ENCODE measurements at regions not wholly inside any gene's neighbourhood (a gene's known extent, or its start where the extent isn't known, plus 50 kb on each side); places are given as distances from the start of the nearest gene placed in this dataset.

DNA sequence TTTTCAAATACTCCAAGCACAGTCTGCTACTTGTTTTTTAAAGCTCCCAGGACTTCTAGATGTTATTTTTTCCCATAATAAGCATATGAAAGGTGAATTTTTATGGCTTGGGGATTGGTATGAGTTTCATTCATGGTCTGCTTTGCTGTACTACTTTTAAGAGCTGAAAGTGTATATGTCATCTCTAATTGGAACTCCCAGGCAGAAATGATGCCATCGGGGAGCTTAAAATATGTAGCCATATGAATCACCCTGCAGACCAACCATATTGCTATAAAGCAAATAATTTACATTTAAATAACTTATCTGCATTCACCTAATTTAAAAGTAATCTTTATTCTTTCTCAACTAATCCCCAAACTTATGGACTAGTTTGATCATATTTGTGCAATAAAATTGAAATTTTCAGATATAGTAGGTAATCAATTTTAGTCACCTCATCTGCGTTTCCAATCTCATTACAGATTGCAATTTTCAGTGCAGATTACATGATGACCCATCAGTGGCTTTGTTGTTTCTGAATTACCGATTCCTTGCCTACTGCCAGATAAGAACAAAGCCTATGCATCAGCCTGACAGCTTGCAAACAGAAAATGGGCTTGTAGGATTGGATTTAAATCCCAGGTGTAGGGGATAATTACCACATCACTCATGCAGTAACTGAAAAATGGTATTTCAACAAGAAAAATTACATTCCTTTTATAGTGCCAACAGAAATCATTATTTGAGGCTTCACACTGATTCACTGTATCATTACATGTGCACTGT, 689.4 kb downstream of the NOVA1 start:
- H3K56ac ChIP-seq (ENCODE audit: insufficient read length, low read depth, low read length), result no peak overlapping the region
- Mint-ChIP-seq H3K4me3 (no peak overlapping the region), H3K9me3 (no peaks in the 10 kb centered on the region), H3K4me1 (peaks cover 2% of the 10 kb centered on the region in 2 experiments; a peak in 3 of 4 replicates), H3K27ac (no peak overlapping the region), H3K36me3 (ENCODE audit: insufficient read depth in 1 of 3, low read depth in 3 of 3) (no peaks in the 10 kb centered on the region), H3K27me3 (ENCODE audit: low read depth) (no peaks in the 10 kb centered on the region)
- no peak overlapping the region for H3K4ac ChIP-seq (ENCODE audit: low read depth, low read length)
- DNase-seq, result no peak
- WGBS (ENCODE audit: extremely low coverage, insufficient read length, low lambda C conversion rate), result no CpG with 5 or more reads among the region's 3 CpGs
- H3K14ac ChIP-seq (ENCODE audit: insufficient read depth, low read length), result no peak overlapping the region
- H3K27ac ChIP-seq (ENCODE audit: insufficient read length, low read depth, low read length), result no peak overlapping the region
- H2BK20ac ChIP-seq (ENCODE audit: low read depth, low read length, poor library complexity, severe bottlenecking), result no peak overlapping the region
- no peaks in the 10 kb centered on the region for H3K23me2 ChIP-seq (ENCODE audit: insufficient read length, low read depth, low read length, poor library complexity, severe bottlenecking)
- H2AK5ac ChIP-seq (ENCODE audit: insufficient read length, low read length), result no peak overlapping the region
- no peaks in the 10 kb centered on the region for H3K9me3 ChIP-seq (ENCODE audit: control insufficient read depth, low read depth, low read length)
- no peaks in the 10 kb centered on the region for H3K27me3 ChIP-seq (ENCODE audit: insufficient read depth, low read length)
- H3K4me1 ChIP-seq (ENCODE audit: insufficient read depth, low read length), result no peaks in the 10 kb centered on the region
- H2BK15ac ChIP-seq (ENCODE audit: low read depth, low read length), result no peak overlapping the region
- TF ChIP-seq, protein P1, sequence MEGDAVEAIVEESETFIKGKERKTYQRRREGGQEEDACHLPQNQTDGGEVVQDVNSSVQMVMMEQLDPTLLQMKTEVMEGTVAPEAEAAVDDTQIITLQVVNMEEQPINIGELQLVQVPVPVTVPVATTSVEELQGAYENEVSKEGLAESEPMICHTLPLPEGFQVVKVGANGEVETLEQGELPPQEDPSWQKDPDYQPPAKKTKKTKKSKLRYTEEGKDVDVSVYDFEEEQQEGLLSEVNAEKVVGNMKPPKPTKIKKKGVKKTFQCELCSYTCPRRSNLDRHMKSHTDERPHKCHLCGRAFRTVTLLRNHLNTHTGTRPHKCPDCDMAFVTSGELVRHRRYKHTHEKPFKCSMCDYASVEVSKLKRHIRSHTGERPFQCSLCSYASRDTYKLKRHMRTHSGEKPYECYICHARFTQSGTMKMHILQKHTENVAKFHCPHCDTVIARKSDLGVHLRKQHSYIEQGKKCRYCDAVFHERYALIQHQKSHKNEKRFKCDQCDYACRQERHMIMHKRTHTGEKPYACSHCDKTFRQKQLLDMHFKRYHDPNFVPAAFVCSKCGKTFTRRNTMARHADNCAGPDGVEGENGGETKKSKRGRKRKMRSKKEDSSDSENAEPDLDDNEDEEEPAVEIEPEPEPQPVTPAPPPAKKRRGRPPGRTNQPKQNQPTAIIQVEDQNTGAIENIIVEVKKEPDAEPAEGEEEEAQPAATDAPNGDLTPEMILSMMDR (conservative IDR thresholded peaks at IDR 0.05), result no peak
- no peak overlapping the region for H2BK5ac ChIP-seq (ENCODE audit: insufficient read length, low read length)
- H3K18ac ChIP-seq (ENCODE audit: insufficient read length, low read depth, low read length), result no peak overlapping the region
- H2BK120ac ChIP-seq (ENCODE audit: low read depth, low read length, poor library complexity, severe bottlenecking), result no peak overlapping the region
- no peak overlapping the region for H2AFZ ChIP-seq (ENCODE audit: low read length)
- no peak overlapping the region for H3T11ph ChIP-seq (ENCODE audit: low read length)
- no peaks in the 10 kb centered on the region for H3K79me1 ChIP-seq (ENCODE audit: insufficient read depth, low read depth, low read length, poor library complexity, severe bottlenecking)
- no peaks in the 10 kb centered on the region for H4K20me1 ChIP-seq (ENCODE audit: control insufficient read depth, insufficient read depth, insufficient read length)
- no peak overlapping the region for H4K5ac ChIP-seq (ENCODE audit: insufficient read length, low read depth, low read length)
- H3K9ac ChIP-seq (ENCODE audit: extremely low read depth, insufficient read length, low read length), result no peak overlapping the region
- H3K23ac ChIP-seq (ENCODE audit: insufficient read length, low read depth, low read length), result no peak overlapping the region
- H4K91ac ChIP-seq (ENCODE audit: insufficient read length, low read depth, low read length), result no peak overlapping the region
- no peak overlapping the region for H3K4me2 ChIP-seq (ENCODE audit: insufficient read depth, insufficient read length, low read length)
- no peaks in the 10 kb centered on the region for H3K79me2 ChIP-seq (ENCODE audit: insufficient read depth, low read length)
- no peak overlapping the region for H4K8ac ChIP-seq (replicated peaks; ENCODE audit: insufficient read length, low read depth, low read length)
- H2BK12ac ChIP-seq (ENCODE audit: insufficient read length, low read depth, low read length), result no peak overlapping the region

Data from H9 (cell line).